ENCODE measurements at regions not wholly inside any gene's neighbourhood (a gene's known extent, or its start where the extent isn't known, plus 50 kb on each side); places are given as distances from the start of the nearest gene placed in this dataset.

DNA sequence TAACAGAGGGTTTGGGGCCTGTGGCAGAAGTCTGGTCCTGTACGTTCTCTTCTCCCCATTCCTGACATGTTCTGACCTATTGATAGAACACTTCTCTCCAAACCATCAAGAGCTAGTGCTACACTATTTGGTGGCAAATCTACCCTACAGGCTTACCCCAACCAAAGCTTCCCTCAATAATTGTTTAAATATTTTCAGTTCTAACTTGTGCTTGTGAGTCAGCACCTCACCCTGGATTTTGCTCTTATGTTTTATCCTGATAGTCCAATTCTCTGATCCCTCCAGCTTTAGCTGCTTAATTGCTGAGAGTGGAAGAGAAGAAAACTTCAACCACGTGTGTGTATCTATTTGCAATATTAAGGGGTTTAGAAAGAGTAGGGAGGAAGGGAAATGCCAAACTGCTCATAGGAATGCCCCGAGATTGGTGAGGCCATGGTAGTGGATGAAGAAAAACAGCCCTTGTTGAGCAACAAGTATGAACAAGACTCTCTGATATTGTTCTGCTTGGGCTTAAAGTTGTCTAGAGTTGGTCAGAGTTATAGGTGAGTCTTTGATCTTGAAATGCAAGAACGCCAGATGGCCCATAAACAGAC is 67.8 kb upstream of the PARD3B start:
- no peak for DNase-seq (ENCODE audit: low spot score)

DNA sequence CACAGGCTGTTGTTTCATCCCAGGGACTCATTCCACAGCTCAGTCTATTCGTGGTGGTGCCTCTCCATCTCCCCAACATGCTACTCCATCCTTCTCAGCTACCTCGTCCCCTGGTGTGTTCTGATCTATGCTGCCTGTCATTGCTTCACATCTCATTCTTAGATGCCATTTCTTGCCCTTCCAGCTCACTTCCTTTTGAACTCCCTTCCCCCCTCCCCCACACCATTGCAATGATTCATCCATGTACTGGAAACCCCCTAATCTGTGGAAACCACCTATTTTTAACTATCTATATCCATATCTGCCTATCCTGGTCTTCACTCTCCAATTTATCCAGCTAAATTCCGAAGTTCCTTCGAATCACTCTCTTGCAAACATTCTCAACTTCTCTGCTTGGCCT is 65.7 kb upstream of the PARD3B start:
- no peak for DNase-seq (ENCODE audit: low spot score)

DNA sequence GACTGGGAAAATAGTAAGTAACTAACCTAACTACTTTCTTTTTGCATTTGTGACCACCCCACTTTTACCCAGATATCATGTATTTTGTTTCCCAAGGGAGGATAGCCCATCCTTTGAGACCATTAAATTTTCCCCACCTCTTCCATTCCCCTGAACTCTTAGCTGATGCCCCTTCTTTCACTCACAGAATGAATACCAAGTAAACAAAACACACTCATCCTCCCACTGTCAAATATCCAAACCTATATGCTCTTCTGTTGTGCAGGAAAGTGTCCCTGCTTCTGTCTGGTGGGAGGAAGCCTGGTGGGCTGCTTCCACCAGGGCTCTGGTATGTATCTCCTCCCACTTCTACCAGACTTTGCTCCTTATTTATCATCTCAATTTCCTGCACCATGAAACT is 64.6 kb upstream of the PARD3B start:
- no peak for DNase-seq (ENCODE audit: low spot score)

DNA sequence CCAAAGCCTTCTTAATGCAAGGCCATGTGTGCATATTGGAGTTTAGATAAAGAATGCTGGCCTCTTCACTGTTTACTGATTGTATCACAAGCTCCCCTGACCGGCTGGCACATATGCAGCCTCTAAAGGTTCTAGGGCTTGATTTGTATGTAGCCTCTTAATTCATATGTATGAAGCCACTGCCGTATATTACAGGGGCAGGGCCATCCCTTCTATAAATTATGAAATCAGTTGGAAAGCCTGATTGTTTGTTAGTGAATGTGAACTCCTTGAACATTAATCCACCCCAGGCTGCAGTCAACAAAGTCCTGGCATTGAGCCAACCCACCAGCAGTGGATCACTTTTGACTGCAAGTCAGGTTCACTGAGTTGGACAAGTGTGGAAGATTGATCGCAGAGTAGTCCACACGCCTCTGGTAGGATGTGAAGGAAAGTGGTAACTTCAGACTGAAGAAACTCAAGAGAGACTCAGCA is 61.6 kb upstream of the PARD3B start:
- DNase-seq (ENCODE audit: low spot score): no peak

DNA sequence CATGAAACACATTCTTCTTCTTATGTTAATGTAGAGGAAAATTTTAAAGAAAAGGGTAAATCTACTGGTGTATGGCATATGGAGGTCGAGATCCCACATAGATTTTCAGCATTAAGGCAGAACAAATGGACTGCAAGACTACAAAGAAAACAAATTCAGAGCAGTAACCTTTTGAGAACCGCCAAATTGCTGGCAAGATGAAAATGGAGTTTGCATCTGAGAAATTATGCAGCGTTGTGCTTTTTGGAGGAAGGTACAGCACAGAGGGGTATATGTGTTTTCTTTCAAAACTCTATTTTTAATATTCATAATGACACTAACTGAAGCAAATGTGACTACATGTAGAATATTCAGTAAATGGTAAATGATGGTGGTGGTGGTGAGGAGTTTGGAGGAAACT is 59.0 kb upstream of the PARD3B start:
- DNase-seq (ENCODE audit: low spot score): no peak

DNA sequence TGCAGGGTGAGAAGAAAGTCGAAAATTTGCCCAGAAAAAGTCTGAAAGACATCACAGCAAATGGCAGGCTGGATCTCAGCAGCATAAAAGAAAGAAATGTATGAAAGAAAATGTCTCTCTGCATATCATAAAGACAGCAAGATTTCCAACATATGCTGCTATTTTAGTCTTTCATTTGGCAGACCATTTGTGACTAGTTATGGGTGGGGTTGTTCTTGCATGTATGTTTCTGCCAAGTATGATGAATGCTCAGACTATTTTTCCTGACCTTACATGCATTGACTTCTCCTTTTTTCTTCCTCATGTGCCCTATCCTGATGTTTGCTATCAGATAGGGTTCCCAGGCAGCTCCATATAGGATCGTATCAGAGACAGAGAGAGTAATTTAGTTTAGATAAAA is 58.5 kb upstream of the PARD3B start:
- DNase-seq (ENCODE audit: low spot score): no peak

DNA sequence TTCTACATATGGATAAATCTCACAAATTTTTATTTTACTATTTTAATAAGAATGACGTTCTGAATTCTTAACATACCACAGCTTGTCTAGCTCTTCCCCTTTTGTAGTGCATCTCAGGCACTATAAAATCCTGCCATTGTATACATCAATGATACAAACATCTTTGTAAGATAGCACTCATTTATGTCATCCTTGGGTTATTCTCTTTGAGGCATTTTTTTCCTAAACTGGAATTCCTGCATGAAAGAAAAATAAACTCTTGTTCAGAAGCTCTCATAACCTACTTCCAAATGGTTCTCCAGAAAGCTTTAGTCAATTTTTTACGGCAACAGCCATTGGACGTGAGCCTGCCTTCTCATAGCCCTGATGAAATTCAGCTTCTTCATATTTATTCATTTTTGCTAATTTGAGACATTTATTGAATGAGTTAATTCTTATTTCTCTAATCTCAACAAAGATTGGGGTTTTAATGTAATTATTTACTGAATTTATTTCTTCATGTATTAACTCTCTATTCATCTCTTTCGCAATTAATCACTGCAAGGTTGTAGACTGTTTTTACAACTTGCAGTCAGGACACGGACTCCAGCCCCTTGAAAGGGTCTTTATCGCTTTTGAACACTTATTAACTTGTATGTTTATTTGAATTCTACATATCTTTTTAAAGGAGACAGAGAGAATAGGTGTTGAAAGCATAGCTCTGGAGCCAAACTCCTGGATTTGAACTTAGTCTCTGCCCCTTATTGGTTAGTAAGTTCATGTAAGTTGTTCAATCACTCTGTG is 57.6 kb upstream of the PARD3B start:
- no peak for DNase-seq (ENCODE audit: low spot score)

DNA sequence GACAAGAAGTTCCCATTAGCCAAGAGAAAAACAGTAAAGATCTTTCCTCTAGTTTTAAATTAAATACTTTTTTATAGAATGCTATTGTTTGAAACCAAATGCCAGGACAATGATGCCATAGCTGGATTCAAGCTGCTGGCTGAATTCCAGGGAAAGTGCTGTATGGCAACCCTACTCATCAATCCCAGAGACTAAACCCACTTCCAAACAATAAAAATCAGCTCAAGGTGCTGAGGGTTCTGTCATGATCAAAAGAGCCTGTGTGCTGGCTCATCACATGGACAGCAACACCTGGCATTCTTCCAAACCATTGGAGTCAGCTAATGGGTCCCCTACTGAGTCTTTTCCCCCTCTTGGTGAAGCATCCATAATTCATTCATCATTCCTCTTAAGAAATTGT is 53.7 kb upstream of the PARD3B start:
- no peak for DNase-seq (ENCODE audit: low spot score)

DNA sequence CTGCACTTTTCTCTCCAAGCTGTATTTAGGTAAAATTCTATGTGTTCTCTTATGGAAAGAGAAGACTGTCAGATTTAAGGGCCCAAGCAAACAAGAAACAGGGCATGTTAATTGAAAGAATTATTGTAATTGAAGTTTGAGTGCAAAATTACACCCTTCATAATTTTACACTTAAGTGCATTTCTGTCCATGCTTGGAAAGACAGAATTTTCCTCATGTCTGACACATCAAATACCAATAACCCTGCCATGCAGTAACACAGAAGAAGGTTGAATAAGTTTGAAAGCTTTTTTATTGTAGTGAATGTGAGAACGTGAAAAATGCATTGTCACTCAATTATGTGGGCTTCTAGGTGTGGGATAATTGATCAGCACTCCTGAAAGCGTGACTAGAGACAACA is 52.9 kb upstream of the PARD3B start:
- no peak for DNase-seq (ENCODE audit: low spot score)

DNA sequence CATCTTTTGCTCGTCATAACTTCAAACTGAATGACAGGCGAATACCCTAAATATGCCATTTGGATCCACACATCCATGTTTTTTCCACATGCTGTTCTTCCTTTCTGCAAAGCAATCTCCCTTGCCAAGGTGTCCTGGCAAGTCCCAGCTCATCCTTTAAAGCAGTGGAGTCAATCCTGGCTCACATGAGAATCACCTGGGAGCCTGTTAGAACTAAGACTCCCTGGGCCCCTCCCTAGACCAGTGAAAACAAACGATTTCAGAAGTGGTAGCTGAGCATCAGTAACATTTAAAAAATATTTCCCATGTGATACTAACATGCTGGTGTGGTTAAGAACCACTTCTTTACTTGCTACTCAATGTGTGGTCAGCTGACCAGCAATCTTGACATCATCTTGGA is 50.6 kb upstream of the PARD3B start:
- no peak for DNase-seq (ENCODE audit: low spot score)

DNA sequence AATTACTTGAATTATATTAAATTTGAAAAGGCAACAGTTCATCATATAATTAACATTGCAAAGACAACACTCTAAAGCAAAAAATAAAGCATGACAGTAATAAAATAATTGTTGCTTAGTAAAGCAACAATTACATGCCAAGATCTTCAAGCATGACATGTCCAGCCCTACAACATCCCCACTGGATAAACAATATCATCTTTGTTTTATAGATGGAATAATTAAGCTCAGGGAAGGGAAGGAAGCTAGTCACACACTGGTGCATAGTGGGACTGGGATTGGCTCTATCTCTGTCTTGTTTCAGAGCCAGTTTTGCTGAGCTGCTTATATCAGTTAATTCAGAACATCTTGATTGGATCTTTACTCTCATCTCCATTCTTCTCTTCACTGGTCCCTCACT is 49.9 kb upstream of the PARD3B start:
- DNase-seq (ENCODE audit: low spot score): no peak
